ENCODE measurements at regions not wholly inside any gene's neighbourhood (a gene's known extent, or its start where the extent isn't known, plus 50 kb on each side); places are given as distances from the start of the nearest gene placed in this dataset.

- no peak for TF ChIP-seq POLR2A (IDR thresholded peaks at IDR 0.05; ENCODE audit: low read depth, low read length)
- TF ChIP-seq MYC (IDR thresholded peaks at IDR 0.05; ENCODE audit: low read depth, low read length), result no peak
- TF ChIP-seq POLR2AphosphoS5 (IDR thresholded peaks at IDR 0.05; ENCODE audit: insufficient read depth, low read depth, low read length), result no peak
- no peak for TF ChIP-seq FOS (IDR thresholded peaks at IDR 0.05; ENCODE audit: borderline replicate concordance, insufficient read depth, low read length)
- no peak for TF ChIP-seq EZH2 (IDR thresholded peaks at IDR 0.05; ENCODE audit: borderline replicate concordance, low read depth, low read length, severe bottlenecking)
- no peak for TF ChIP-seq GATA2 (IDR thresholded peaks at IDR 0.05; ENCODE audit: insufficient read depth, insufficient read length, low read depth, low read length)
- no peaks in the 10 kb centered on the region for H3K9me3 ChIP-seq (replicated peaks; ENCODE audit: control insufficient read depth, insufficient read depth, low read length)
- dilution Hi-C loops (cut with MboI; ENCODE audit: extremely low pct_ligation_motif_present, low sequenced_read_pairs) (no loop called here), intact Hi-C loops (cut with micrococcal nuclease) (no loop called here)
- no peak overlapping the region for H2AFZ ChIP-seq (ENCODE audit: low read depth, low read length)
- DNase-seq (ENCODE audit: low read depth, low spot score) (no peak), FAIRE-seq (no peak)
- no peak overlapping the region for H3K4me3 ChIP-seq (replicated peaks in 1 of 3; ENCODE audit: insufficient read depth in 1 of 3, low read depth in 1 of 3, low read length in 3 of 3)
- CTCF ChIA-PET, result no interaction called here
- no peaks in the 10 kb centered on the region for H3K27me3 ChIP-seq (ENCODE audit: control insufficient read depth in 2 of 2, insufficient read depth in 2 of 2, low read length in 2 of 2)
- POLR2A ChIA-PET, result no interaction called here
- BruUV-seq (replicated peaks), result no TSS peak
- no peaks in the 10 kb centered on the region for H3K36me3 ChIP-seq (ENCODE audit: control insufficient read depth in 2 of 2, extremely low read depth in 1 of 2, insufficient read depth in 2 of 2, low read length in 2 of 2)
- no peaks in the 10 kb centered on the region for H3K79me2 ChIP-seq (ENCODE audit: control insufficient read depth, insufficient read depth, low read length)
- H3K4me1 ChIP-seq (ENCODE audit: control insufficient read depth, extremely low read depth, insufficient read depth, low read length), result no peaks in the 10 kb centered on the region
- no peaks in the 10 kb centered on the region for H3K9me1 ChIP-seq (replicated peaks; ENCODE audit: control insufficient read depth, extremely low read depth, insufficient read depth, low read length)
- no peaks in the 10 kb centered on the region for H4K20me1 ChIP-seq (replicated peaks; ENCODE audit: control insufficient read depth, extremely low read depth, insufficient read depth, low read length)
- H3K27ac ChIP-seq (ENCODE audit: insufficient read depth, low read depth, low read length), result no peak overlapping the region
- H3K4me2 ChIP-seq (ENCODE audit: insufficient read depth, low read length), result no peak overlapping the region
- no peak overlapping the region for H3K9ac ChIP-seq (replicated peaks; ENCODE audit: extremely low read depth, insufficient read depth, low read length)
These were observed 811.0 kb upstream of the GRAMD2B start for GRCh38 chr5:125612181-125612721.

- Histone ChIP-seq H3K4me1 (ENCODE audit: control insufficient read depth, extremely low read depth, insufficient read depth, low read length) (no peaks in the 10 kb centered on the region), H3K27ac (ENCODE audit: insufficient read depth, low read depth, low read length) (no peak overlapping the region), H3K79me2 (ENCODE audit: control insufficient read depth, insufficient read depth, low read length) (no peaks in the 10 kb centered on the region), H3K9ac (replicated peaks; ENCODE audit: extremely low read depth, insufficient read depth, low read length) (no peak overlapping the region), H3K9me1 (replicated peaks; ENCODE audit: control insufficient read depth, extremely low read depth, insufficient read depth, low read length) (no peaks in the 10 kb centered on the region), H3K36me3 (ENCODE audit: control insufficient read depth in 2 of 2, extremely low read depth in 1 of 2, insufficient read depth in 2 of 2, low read length in 2 of 2) (no peaks in the 10 kb centered on the region), H3K9me3 (replicated peaks; ENCODE audit: control insufficient read depth, insufficient read depth, low read length) (no peaks in the 10 kb centered on the region), H3K4me3 (replicated peaks in 1 of 3; ENCODE audit: insufficient read depth in 1 of 3, low read depth in 1 of 3, low read length in 3 of 3) (no peak overlapping the region), H2AFZ (ENCODE audit: low read depth, low read length) (no peak overlapping the region), H4K20me1 (replicated peaks; ENCODE audit: control insufficient read depth, extremely low read depth, insufficient read depth, low read length) (no peaks in the 10 kb centered on the region), H3K4me2 (ENCODE audit: insufficient read depth, low read length) (no peak overlapping the region), H3K27me3 (ENCODE audit: control insufficient read depth in 2 of 2, insufficient read depth in 2 of 2, low read length in 2 of 2) (no peaks in the 10 kb centered on the region)
- no TSS peak for BruUV-seq (replicated peaks)
- DNase-seq (ENCODE audit: low read depth, low spot score) (peak; percentile 65), FAIRE-seq (peak; percentile 60)
- POLR2A ChIA-PET, result no interaction called here
- intact Hi-C loops (cut with micrococcal nuclease) (no loop called here), dilution Hi-C loops (cut with MboI; ENCODE audit: extremely low pct_ligation_motif_present, low sequenced_read_pairs) (no loop called here)
- TF ChIP-seq CTCF (IDR thresholded peaks at IDR 0.05; ENCODE audit: extremely low read depth in 1 of 2, insufficient read depth in 1 of 2, low read depth in 1 of 2, low read length in 2 of 2), result no peak
- TF ChIP-seq EZH2 (IDR thresholded peaks at IDR 0.05; ENCODE audit: borderline replicate concordance, low read depth, low read length, severe bottlenecking), result no peak
- TF ChIP-seq JUN (IDR thresholded peaks at IDR 0.05; ENCODE audit: borderline replicate concordance, insufficient read depth, insufficient read length, low read depth), result no peak
- TF ChIP-seq POLR2AphosphoS5 (IDR thresholded peaks at IDR 0.05; ENCODE audit: insufficient read depth, low read depth, low read length), result no peak
- TF ChIP-seq POLR2A (IDR thresholded peaks at IDR 0.05; ENCODE audit: low read depth, low read length), result no peak
- no peak for TF ChIP-seq FOS (IDR thresholded peaks at IDR 0.05; ENCODE audit: borderline replicate concordance, insufficient read depth, low read length)
- no peak for TF ChIP-seq MYC (IDR thresholded peaks at IDR 0.05; ENCODE audit: low read depth, low read length)
- TF ChIP-seq MAX (IDR thresholded peaks at IDR 0.05; ENCODE audit: insufficient read depth, insufficient read length), result no peak
- no peak for TF ChIP-seq GATA2 (IDR thresholded peaks at IDR 0.05; ENCODE audit: insufficient read depth, insufficient read length, low read depth, low read length)
- CTCF ChIA-PET, result interaction anchor here (1.0 kb wide), 1 partner anchor 8 kb away, joined by 3 read pairs; no protein-coding TSS in a partner anchor
These were observed 810.4 kb upstream of the GRAMD2B start for GRCh38 chr5:125612776-125613175.

Measured in endothelial cell of umbilical vein (primary cell).